Retina (tissue), 1 donor: ENCODE measurements at regions not wholly inside any gene's neighbourhood (a gene's known extent, or its start where the extent isn't known, plus 50 kb on each side); places are given as distances from the start of the nearest gene placed in this dataset.

Source experiments
- DNase-seq: peaks from one replicate; pipeline ENCODE4 v3.0.0-alpha.2; 2016

DNA sequence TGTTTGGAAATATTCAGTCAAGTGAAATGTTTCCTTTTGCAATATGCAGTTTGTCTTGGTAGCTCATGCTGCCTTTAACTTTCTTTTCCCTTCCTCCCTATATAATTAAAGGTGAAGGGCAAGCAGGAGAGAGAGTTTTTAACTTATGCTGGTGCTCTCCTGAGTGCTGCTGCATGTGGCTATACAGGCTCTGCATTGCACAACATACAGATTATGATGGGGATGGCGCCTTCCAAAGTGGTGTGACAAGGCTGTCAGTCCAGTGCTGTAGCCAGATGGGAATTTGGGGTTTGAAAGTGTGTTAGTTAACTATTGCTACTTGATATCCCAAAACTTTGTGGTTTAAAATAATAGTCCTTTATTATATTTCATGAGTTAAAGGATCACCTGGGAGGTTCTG, 199.0 kb downstream of the ATP23 start:
- no peak for DNase-seq

DNA sequence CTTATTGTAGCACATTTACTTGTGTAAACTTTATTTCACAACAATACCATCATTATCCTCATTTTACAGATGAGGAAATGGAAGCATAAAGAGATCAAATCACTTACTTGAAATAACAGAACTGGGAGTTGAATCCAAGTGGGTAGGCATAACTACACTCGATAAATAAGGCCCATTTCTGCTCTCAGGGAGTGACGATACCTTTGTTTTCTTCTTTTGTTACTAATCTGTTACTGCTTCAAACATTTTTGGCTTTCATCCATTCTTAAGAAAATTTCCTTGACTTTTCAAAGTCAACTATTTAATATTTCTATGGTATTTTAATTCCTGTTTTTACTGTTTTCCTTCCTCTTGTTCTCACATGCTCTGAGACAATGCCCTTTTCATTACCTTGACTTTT, 201.6 kb downstream of the ATP23 start:
- no peak for DNase-seq

DNA sequence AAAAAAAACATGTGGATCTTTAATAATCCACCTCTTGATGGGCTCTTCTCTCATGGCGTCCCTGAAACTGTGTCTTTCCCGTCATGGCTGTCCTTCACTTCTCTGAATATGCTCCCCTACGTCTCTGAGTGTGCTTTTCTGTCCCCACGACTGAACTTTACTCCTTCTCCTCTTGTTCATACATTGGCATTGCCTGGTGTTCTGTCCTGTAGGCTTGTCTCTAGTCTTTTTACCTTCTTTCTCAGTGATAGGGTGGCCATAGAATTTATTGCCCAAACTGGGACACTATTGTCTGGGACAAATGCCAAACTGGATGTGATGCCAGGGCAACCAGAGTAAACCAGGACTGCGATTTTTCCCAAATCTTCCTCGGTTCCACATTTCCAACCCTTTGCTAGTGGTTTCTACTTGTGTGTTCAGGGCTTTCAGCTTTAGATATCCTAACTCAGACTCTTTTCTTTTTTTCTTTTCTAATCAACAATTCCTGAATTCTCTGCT, 202.2 kb downstream of the ATP23 start:
- DNase-seq: no peak

DNA sequence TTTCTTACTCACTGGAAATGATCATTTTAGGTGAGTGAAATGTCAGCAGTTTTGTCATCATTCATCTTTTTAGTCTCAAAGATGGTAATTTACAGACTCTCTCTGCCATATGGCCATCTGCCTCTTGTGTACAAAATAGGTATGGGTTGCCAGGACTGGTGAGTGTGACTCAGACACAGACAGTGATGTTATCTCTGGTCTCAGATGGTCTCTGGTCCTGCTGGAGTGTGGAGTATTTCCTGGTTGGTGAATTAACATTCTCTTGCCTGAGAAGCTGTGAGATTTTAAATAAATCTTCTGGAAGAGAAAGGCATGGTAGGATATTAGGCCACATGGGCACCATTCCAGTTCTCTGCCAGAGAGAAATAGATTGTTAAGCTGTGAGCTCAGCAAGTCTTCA, 207.0 kb downstream of the ATP23 start:
- no peak for DNase-seq

DNA sequence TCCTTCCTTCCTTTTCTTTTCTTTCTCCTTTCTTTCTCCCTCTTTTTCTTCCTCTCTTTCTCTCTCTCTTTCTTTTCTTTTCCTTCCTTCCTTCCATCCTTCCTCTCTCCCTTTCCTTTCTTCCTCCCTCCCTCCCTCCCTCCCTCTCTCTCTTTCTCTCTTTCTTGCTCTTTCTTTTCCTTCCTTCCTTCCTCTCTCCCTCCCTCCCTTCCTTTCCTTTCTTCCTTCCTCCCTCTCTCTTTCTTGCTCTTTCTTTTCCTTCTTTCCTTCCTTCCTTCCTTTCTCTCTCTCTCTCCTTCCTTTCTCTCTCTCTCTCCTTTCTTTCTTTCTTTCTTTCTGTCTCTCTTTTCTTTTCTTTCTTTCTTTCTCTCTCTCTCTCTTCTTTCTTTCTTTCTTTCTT, 207.6 kb downstream of the ATP23 start:
- DNase-seq: no peak

DNA sequence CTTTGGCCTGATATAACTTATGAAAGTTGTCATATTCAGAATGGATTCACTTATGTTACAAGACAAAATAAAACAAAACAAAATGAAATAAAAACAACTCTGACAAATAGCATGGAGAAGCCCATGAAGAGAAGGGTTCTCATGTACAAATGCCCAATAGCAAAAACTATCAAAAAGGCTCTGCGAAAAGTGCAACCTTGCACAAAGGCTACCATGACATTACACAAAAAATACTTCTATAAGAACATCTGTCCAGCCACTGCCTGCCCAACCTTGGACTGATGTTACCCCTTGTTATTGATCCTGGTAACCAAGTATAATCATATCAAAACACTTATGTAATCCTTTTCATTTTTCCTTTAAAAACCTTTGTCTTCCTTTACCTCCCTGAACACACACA, 213.0 kb downstream of the ATP23 start:
- no peak for DNase-seq

DNA sequence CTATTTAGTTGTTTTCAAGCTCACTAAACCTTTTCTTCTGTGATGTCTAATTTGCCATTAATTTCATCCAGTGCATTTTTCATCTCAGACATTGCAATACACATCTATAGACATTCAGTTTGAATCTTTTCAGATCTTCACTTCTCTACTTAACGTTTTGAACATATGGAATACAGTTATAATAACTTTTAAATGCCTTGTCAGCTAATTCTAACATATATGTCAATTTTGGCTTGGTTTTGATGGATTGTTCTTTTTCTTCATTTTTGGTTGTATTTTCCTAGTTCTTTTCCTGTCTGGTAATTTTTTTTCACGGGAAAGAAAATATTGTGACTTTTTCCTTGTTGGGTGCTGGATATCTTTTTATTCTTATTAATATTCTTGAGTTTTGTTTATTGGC, 215.3 kb downstream of the ATP23 start:
- no peak for DNase-seq

DNA sequence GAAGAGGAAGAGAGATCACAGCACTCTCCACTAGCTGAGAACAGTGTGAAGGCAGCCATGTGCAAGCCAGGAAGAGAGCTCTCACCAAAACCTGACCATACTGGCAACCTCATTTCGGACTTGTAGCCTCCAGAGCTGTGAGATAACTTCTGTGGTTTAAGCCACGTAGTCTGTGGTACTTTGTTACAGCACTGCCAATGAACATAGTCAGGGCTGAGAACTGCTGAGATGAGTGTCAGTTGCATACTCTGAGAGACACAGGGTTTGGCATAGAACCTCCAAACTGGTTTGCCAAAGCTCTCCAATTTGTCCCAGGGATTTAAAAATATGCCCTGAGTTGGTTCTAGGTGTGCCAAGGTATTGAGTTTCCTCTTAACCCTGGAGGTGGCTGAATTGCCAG, 218.6 kb downstream of the ATP23 start:
- no peak for DNase-seq

DNA sequence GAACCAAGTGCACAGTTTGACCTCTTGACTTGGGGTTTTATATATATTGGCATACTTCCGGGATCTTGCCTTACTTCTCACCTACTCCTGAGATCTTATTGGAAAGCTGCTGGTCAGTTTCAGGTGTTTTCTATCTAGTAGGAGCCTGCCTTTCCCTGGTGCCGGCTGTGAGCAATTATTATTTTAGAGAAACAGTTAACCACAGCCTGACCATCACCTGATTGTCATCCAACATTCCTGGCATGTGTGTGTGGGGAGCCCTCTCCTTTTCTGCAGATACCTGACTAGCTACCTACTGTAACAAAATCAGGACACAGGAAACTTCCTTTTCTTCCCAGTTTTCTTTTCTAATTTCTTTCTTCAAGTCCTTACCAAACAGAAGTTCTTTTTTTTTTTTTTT, 220.4 kb downstream of the ATP23 start:
- no peak for DNase-seq

DNA sequence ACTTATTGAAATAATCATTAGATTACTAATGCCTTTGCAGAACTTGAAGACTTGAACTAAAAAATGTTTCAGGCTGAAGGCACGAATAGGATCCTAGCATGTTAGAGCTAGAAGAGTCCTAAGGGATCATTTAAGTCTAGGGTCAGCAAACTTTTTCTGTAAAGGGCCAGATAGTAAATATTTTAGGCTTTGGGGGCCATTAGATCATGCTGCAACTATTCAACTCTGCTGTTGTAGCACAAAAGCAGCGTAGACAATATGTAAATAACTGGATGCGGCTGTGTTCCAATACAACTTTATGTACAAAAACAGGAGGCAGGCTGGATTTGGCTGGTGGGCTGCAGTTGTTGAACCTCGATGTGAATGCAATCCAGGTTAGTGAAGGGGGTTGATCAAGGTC, 221.7 kb downstream of the ATP23 start:
- DNase-seq: no peak

DNA sequence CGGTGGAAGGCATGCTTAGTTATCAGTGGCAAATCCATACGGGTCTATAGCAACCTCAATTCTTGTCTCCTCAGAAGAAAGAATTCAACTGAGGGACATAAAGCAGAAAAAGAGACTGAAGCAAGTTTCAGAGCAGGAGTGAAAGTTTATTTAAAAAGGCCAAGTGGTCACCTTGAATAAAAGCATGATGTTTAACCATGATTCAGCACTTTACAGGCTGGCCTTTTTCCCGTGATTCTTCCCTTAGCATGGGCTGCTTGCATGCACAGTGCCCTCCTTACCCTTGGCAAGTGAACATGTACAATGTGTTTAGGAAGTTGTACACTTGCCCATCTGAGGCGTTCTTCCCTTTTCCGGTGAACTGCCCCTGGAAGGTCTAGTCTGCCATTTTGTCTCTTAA, 225.3 kb downstream of the ATP23 start:
- no peak for DNase-seq

DNA sequence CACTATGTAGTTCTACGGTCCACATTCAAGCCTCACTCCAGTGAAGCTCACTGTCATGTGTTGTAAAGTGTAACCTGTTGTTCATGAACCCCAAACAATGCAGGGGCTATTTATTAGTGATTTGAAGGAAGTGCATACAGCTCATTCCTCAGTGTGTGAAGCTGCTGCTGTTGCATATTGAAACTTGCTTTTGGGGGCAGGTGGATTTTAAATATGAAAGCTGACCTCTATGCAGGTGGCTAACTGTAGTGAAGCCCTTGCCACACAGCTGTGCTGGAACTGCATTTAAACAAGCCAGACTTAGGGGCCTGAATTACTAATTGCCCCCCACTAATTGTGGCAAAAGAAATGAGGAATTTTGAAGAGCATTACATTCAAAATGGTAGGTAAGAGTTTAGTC, 226.3 kb downstream of the ATP23 start:
- no peak for DNase-seq

DNA sequence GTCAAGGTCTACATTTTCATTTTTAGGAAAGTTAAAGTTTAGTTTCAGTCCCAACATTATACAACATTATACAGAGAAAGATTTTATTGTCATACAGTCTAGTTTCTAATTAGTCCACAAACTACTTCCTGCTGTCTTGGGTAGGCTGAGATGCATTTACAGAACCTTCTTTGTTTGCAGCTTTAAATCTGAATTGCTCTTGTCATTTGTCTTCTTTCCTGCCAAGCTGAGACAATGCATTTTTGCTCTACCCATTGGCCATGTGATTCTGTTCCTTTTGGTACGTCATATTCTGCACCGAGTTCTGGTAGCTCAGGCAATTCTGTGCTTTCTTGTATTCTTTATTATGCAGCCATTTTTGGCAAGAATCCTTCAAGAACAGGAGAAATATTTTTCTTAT, 228.5 kb downstream of the ATP23 start:
- DNase-seq: peak; percentile 11

DNA sequence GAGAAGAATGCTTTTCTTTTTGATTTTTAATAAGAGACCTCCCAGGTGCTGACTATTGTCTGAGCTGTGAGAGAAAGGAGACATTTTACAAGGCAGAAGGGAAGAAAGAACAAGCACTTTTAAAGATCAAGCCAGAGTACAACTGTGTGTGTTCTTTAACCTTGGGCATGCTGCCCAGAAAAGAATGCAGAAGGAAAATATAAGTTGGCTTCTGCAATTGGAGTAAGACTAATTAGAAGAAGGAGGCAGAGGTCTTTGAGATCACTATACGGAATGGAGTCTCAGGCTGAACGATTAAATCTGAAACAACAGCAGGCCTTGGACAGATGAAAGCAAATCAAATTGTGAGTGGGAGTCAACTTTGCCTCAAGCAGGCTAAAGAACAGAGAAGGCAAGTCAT, 230.5 kb downstream of the ATP23 start:
- peak; percentile 9 for DNase-seq

DNA sequence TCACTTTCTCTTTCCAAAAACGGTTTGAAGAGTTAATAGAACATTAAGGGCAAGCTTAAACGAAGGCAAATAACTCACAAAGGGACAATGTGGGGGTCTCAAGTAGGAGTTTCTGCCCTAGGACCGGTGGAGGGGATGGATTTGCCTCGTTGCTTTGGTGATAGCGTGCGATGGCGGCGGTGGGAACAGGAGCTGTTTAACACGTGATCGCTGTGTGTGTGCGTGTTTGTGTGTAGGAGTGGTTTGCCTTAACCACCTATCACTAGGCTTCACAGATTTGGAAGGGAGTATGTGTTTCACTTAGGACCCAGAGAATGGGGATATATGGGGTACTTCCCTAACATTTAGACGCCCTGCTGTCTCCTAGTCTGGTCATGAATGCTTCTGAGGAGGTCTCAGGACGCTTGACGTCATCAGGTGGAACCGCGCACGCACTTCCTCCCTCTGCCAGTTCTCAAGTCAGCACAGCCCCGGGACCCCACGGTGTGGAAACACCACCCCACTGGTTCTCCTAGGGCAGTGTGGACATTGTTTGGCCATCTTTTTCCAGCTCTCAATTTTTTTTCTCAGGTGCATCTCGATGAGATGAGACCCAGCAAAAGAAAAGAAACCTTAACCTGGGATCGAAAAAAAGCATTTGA, 231.2 kb downstream of the ATP23 start:
- no peak for DNase-seq

DNA sequence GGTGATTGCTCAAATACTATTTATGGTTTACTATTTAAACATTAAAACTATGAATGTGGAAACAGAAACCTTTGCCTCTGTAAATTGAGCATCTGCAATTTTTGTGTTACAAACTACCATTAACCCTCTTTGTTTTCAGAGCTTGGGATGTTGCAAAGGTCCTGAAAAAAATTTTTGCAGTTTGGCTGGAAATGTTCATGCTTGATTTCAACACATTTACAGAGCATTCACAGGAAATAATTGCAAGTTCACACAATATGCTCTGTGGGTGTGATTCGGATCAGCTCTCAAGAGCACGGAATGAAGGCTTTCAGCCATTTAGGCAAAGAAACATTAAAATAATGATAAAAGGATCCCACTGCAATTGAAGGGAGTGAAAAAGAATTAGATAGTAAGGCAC, 232.9 kb downstream of the ATP23 start:
- no peak for DNase-seq

DNA sequence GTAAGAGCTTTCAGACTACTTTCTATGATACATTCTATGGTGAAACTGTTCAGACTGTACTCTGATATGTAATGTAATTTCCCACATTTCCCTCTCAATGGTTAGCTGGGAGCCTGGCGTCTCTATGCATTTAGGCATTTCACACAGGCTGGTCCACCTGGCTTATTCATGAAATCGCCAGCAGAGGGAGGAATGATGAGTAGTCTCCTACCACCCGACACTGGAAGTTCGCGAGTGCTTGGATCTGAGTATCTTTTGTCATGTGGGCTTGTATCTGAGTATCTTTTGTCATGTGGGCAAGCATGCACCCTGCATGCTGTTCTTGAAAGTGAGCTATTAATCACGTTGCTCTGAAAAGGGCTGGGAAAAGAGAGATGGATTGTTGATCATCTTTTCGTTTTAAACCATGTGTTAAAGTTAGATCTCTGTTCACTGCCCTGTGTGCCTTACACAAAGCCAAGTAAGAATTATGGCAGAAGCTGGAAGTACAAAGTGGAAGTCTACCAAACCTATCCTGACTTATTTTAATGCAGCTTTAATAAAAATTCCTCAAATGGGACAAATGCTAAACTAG, 235.0 kb downstream of the ATP23 start:
- peak; percentile 20 for DNase-seq

DNA sequence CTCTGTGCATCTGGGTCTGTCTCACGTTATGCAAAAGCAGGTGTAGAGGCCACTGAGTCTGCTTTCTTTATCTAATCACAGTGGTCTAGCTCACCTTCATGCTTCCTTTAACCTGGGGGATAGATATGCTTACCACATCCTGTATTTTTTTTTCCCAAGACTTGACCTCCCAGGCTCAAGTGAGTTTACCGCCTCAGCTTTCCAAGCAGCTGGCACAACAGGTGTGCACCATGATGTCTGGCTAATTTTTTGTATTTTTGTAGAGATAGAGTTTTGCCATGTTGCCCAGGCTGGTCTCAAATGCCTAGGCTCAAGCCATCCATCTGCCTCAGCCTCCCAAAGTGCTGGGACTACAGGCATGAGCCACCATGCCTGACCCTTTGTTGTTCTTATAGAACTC, 236.0 kb downstream of the ATP23 start:
- DNase-seq: no peak

DNA sequence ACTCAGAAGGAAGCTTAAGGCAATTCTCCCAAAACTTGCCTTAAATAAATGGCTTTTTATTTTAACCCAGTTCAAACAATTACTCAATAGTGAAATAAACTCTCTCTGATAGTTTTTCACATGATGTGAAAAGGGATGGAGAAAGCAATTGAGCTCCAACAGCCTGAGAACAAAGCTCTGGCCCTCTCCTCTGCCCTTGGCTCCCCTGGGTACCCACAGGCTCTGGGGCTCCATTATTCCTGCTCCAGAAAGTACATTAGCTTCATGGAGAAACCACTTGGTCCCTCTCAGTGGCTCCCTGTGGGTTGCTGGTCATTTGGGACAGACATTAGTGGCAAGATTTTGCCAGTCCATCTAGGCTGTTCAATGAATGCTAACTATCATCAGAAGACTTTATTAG, 242.8 kb downstream of the ATP23 start:
- DNase-seq: peak; percentile 6

DNA sequence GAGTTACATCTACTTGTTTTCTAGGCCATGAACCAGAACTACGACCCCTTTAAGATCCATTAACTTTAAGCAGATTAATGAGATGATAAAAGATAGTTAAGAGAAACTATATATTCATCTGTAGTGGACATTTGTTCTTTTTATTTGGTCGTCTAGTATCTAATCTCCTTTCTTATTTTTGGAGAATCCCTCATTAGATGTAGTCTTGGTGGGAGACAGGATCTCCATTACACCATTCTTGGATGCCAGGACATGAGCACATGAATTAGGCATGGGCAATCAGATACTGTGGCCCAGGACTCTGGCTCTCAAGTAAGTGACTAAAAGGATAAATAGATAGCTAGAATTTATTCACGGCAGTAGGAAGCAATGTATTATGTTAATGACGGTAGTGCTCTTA, 245.0 kb downstream of the ATP23 start:
- no peak for DNase-seq

DNA sequence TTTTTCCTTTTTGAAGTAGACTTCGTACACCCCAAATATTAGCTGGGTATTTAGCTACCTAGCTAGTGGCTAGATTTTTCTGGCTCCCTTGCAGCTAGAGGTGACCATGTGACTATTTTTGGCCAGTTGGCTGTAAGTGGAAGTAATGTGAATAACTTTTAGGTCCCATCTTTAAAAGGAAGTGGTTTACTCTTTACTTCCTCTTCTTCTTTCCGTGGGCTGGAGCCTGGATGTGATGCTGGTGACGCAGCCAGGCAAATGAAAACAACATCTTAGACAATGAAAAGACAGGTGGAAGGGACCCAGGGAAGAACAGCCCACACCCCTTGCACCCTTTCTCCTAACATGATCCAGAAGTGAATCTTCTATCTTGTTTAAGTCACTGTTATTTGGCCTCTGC, 245.5 kb downstream of the ATP23 start:
- no peak for DNase-seq

DNA sequence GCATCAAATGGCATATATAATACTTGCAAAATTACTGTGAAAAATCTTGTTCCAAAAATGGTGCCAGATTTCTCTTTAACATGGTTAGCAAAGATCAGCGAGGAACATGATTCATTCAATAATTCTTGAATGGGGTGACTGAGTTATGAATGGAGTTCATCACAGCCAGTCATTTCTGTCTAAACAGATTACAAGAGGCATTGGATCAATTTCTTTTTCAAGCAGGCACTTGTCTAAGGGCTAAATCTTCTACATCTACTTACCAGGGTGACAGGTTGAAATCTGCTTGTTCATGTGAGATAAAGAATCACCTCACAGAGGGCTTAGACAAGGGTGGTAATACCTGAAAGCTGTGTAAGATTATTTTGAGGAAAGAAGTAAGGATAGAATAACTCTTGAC, 247.7 kb downstream of the ATP23 start:
- DNase-seq: no peak

DNA sequence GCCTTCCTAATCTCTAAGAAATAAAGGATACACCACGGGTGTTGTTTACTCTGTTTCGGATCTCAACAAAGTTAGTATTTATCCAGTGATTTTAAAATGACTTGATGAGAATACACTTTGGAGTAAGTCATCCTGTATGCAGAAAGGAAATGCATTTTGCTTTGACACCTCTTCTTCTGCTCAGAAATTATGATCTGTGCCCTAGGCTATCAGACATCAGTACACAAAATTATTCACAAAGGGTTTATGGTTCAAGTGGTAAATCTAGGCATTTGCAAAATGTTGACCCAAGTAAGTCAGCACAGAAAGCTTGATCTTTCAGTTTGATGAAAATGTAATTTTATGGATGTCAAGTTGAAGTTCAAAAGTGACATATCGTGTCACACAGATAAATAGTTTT, 248.5 kb downstream of the ATP23 start:
- no peak for DNase-seq

DNA sequence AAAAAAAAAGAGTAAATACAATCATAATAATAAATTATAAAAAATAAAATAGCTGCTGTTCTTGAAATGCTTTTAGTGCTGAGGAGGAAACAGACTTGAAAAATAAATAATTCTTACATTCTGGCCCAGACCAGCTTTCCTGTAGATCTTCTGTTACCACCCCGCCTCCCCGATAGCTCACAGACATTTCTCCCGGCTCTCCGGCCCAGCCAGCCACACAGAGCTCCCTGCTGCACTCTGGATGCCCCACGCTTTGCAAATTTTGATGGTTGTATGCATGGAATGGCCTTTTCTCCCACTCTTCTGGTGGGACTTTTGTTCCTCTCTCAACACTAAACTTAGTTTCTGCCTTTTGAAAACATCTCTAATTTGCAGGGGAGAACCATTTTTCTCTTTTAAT, 249.3 kb downstream of the ATP23 start:
- DNase-seq: no peak

DNA sequence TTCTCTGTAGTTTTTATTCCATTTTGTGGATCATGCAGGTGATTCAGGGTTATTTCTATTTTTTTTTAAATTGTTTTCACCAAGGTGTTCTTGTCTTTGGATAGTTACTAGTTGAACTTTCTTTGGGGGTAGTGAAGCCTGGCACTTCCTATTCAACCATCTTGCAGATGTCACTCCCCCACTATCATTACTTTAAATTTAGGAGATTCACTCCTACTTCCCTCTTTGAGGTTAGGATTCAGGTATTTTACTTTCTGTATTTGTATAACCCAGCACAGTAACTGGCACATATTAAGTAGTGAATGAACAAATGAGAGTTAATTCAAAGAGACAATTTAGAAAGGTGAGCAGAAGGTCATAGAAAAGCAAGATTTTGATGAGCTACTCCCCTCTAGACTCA, 255.6 kb downstream of the ATP23 start:
- no peak for DNase-seq
